GM12878 (cell line): ENCODE measurements at regions not wholly inside any gene's neighbourhood (a gene's known extent, or its start where the extent isn't known, plus 50 kb on each side); places are given as distances from the start of the nearest gene placed in this dataset.

Source experiments
- LARP7 ChIP-seq: fragments of 450-650 bp; IDR thresholded peaks from 2 replicates; pipeline ENCODE4 v1.6.1; 2017; ENCODE audit warnings: mild to moderate bottlenecking
- PKNOX1 ChIP-seq: fragments of 450-650 bp; IDR thresholded peaks from 2 replicates; pipeline ENCODE4 v1.6.1; 2016; ENCODE audit warnings: mild to moderate bottlenecking
- POLR2A ChIP-seq: IDR thresholded peaks from 2 replicates; pipeline ENCODE4 v1.6.1; 2011; ENCODE audit warnings: low read depth, mild to moderate bottlenecking, low read length
- POLR2AphosphoS5 ChIP-seq: IDR thresholded peaks from 2 replicates; pipeline ENCODE4 v1.6.1; 2011; ENCODE audit warnings: mild to moderate bottlenecking, low read length, inconsistent platforms
- SUZ12 ChIP-seq: fragments of 200-600 bp; sonication (generic); IDR thresholded peaks from one replicate; pipeline ENCODE4 v1.6.1; 2018; ENCODE audit warnings: antibody characterized with exemption, mild to moderate bottlenecking; ENCODE audit not compliant: unreplicated experiment
- TF ChIP-seq, protein P1 (sequence below), 3 experiments: IDR thresholded peaks in 2 of 3; conservative IDR thresholded peaks in 1 of 3; 2 replicates each; pipeline ENCODE4 v1.5.1; 2011; ENCODE audit warnings: low read depth in 3 of 3, low read length in 3 of 3, mild to moderate bottlenecking in 3 of 3, control low read depth in 2 of 3, moderate library complexity in 2 of 3, inconsistent platforms in 1 of 3, mixed read lengths in 1 of 3; ENCODE audit not compliant: control insufficient read depth in 2 of 3, insufficient read depth in 1 of 3; ENCODE audit errors: extremely low read depth in 1 of 3

GRCh38 chr4:185914583-185915199 is 102.7 kb upstream of the SORBS2 start:
- TF ChIP-seq, protein P1, sequence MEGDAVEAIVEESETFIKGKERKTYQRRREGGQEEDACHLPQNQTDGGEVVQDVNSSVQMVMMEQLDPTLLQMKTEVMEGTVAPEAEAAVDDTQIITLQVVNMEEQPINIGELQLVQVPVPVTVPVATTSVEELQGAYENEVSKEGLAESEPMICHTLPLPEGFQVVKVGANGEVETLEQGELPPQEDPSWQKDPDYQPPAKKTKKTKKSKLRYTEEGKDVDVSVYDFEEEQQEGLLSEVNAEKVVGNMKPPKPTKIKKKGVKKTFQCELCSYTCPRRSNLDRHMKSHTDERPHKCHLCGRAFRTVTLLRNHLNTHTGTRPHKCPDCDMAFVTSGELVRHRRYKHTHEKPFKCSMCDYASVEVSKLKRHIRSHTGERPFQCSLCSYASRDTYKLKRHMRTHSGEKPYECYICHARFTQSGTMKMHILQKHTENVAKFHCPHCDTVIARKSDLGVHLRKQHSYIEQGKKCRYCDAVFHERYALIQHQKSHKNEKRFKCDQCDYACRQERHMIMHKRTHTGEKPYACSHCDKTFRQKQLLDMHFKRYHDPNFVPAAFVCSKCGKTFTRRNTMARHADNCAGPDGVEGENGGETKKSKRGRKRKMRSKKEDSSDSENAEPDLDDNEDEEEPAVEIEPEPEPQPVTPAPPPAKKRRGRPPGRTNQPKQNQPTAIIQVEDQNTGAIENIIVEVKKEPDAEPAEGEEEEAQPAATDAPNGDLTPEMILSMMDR (IDR thresholded peaks at IDR 0.05 in 2 of 3, conservative IDR thresholded peaks at IDR 0.05 in 1 of 3; ENCODE audit: control insufficient read depth in 2 of 3, extremely low read depth in 1 of 3, insufficient read depth in 1 of 3, low read depth in 3 of 3, low read length in 3 of 3): no peak
- TF ChIP-seq POLR2AphosphoS5 (no peak), POLR2A (no peak), SUZ12 (no peak), PKNOX1 (no peak), LARP7 (no peak)
